Fibroblast of pulmonary artery (primary cell): ENCODE measurements at regions not wholly inside any gene's neighbourhood (a gene's known extent, or its start where the extent isn't known, plus 50 kb on each side); places are given as distances from the start of the nearest gene placed in this dataset.

Source experiments
- DNase-seq: peaks from one replicate; pipeline ENCODE4 v3.0.0-alpha.2; 2010; ENCODE audit warnings: low read depth
- H3K4me3 ChIP-seq: replicated peaks from 2 replicates; pipeline ENCODE4 v1.5.1; 2011; ENCODE audit warnings: low read depth, mild to moderate bottlenecking, control low read depth, low read length, moderate library complexity
- CTCF ChIP-seq: IDR thresholded peaks from 2 replicates; pipeline ENCODE4 v1.5.1; 2011; ENCODE audit warnings: mild to moderate bottlenecking, control low read depth, low read length, inconsistent platforms; ENCODE audit errors: missing control alignments

GRCh38 chr12:34384693-34385092 lies 362.4 kb downstream of the ALG10 start:
- no peak for DNase-seq
- no peak for TF ChIP-seq CTCF
- no peak overlapping the region for H3K4me3 ChIP-seq

- no peak for DNase-seq
- H3K4me3 ChIP-seq, result no peak overlapping the region
- no peak for TF ChIP-seq CTCF
Measured at GRCh38 chr12:34386016-34386415, 363.7 kb downstream of the ALG10 start.

- H3K4me3 ChIP-seq, result no peak overlapping the region
- DNase-seq, result no peak
- no peak for TF ChIP-seq CTCF
Measured at GRCh38 chr12:34386621-34387255, 364.4 kb downstream of the ALG10 start.

GRCh38 chr12:34387711-34388635 lies 365.7 kb downstream of the ALG10 start:
- H3K4me3 ChIP-seq, result no peak overlapping the region
- TF ChIP-seq CTCF, result no peak
- no peak for DNase-seq

- no peak overlapping the region for H3K4me3 ChIP-seq
- no peak for TF ChIP-seq CTCF
- DNase-seq, result no peak
Measured at GRCh38 chr12:34388636-34389377, 366.5 kb downstream of the ALG10 start.

- H3K4me3 ChIP-seq, result no peak overlapping the region
- DNase-seq, result no peak
- TF ChIP-seq CTCF, result no peak
Measured at GRCh38 chr12:34389378-34390170, 367.3 kb downstream of the ALG10 start.
